T-cell (primary cell): ENCODE measurements at regions not wholly inside any gene's neighbourhood (a gene's known extent, or its start where the extent isn't known, plus 50 kb on each side); places are given as distances from the start of the nearest gene placed in this dataset.

Experiments used
- ATAC-seq, 4 experiments: fragments of 200-7000 bp in 3 of 4; fragments of 150-1000 bp in 1 of 4; cut with Tn5 transposase; replicated peaks in 1 of 4; 1 replicate in 3 of 4; 2 replicates in 1 of 4; pipeline ENCODE4 v1.10.0; 2021; ENCODE audit warnings: moderate library complexity in 3 of 4, mild to moderate bottlenecking in 2 of 4, moderate number of reproducible peaks in 1 of 4
- CTCF ChIA-PET, 2 donors: fragments of 300-600 bp; sonication (Branson Sonifier 250); formaldehyde crosslinking; loops; one replicate each; lab custom pipeline; 2022; ENCODE audit warnings: antibody characterized with exemption in 2 of 2; lab: Charles Lee
- POLR2A ChIA-PET, 2 donors: fragments of 300-600 bp; sonication (Branson Sonifier 250); formaldehyde crosslinking; loops; one replicate each; lab custom pipeline; 2022; ENCODE audit warnings: antibody characterized with exemption in 2 of 2; lab: Charles Lee
- DNase-seq, 35 experiments: peaks; one replicate each; pipeline versions ENCODE4 v3.0.0 to v3.0.0-alpha.2; 2013 to 2023
- H3K27ac ChIP-seq: one replicate; pipeline ENCODE4 v1.5.1; 2013; ENCODE audit warnings: low read length
- H3K27me3 ChIP-seq, 2 experiments: replicated peaks in 1 of 2; 1 replicate in 1 of 2; 2 replicates in 1 of 2; pipeline versions ENCODE4 v1.6.1 to v1.7.0; 2013; ENCODE audit warnings: low read length in 1 of 2, mixed read lengths in 1 of 2; ENCODE audit not compliant: control insufficient read depth in 2 of 2, insufficient read depth in 2 of 2; ENCODE audit errors: extremely low read depth in 1 of 2
- H3K36me3 ChIP-seq, 2 donors: 1 replicate in 1 of 2; 2 replicates in 1 of 2; pipeline versions ENCODE4 v1.6.1 to v1.7.0; 2013; ENCODE audit warnings: low read length in 1 of 2; ENCODE audit not compliant: control insufficient read depth in 2 of 2, insufficient read depth in 1 of 2; ENCODE audit errors: extremely low read depth in 1 of 2
- H3K4me1 ChIP-seq, 2 experiments: 1 replicate in 1 of 2; 2 replicates in 1 of 2; pipeline versions ENCODE4 v1.6.1 to v1.7.0; 2013; ENCODE audit warnings: low read length in 2 of 2, mixed read lengths in 1 of 2; ENCODE audit not compliant: insufficient read depth in 2 of 2, control insufficient read depth in 1 of 2; ENCODE audit errors: extremely low read depth in 1 of 2
- H3K4me3 ChIP-seq, 2 donors: 1 replicate in 1 of 2; 2 replicates in 1 of 2; pipeline versions ENCODE4 v1.5.1 to v1.7.0; 2013; ENCODE audit warnings: mild to moderate bottlenecking in 2 of 2, low read length in 1 of 2, moderate library complexity in 1 of 2; ENCODE audit not compliant: control insufficient read depth in 1 of 2; ENCODE audit errors: extremely low read depth in 1 of 2
- H3K9me3 ChIP-seq: 2 replicates; pipeline ENCODE4 v1.7.0; 2013
- H3K27ac Mint-ChIP-seq, 2 donors: one replicate each; pipeline ENCODE4 v1.8.0; 2020 to 2021; ENCODE audit warnings: mild to moderate bottlenecking in 2 of 2, mixed read lengths in 2 of 2
- H3K27me3 Mint-ChIP-seq, 2 donors: one replicate each; pipeline ENCODE4 v1.8.0; 2021 to 2022; ENCODE audit warnings: mixed read lengths in 2 of 2
- H3K36me3 Mint-ChIP-seq: one replicate; pipeline ENCODE4 v1.8.0; 2021; ENCODE audit warnings: mixed read lengths
- H3K4me1 Mint-ChIP-seq, 3 donors: one replicate each; pipeline ENCODE4 v1.8.0; 2020 to 2022; ENCODE audit warnings: mixed read lengths in 3 of 3, mild to moderate bottlenecking in 1 of 3
- H3K4me3 Mint-ChIP-seq, 3 donors: one replicate each; pipeline ENCODE4 v1.8.0; 2020 to 2022; ENCODE audit warnings: mild to moderate bottlenecking in 3 of 3, mixed read lengths in 3 of 3, moderate library complexity in 3 of 3
- H3K9me3 Mint-ChIP-seq, 3 donors: one replicate each; pipeline ENCODE4 v1.8.0; 2020 to 2022; ENCODE audit warnings: mixed read lengths in 3 of 3
- WGBS: methylation state at CpG from one replicate; pipeline ENCODE4 v1.1.5; 2013; ENCODE audit warnings: missing lambda C conversion rate; ENCODE audit not compliant: insufficient coverage; 5-methylcytosine and 5-hydroxymethylcytosine counted together

DNA sequence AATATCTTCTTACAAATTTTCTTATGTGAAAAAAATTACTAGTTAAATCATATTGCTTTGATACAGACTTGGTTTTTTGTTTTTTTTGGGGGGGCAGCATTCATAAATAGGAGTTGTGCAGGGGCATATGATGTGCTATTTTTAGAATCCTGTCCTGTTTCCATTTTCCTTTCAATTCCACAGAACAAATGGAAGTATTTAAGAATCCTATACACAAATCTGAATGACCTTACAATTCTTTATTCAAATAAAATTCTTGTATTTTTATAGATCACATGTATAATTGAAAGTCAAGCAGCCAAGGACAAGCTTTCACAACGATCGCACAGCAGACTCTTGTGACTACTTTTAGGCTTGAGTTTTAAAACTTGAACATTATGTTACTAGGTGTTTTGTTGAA lies 523.9 kb downstream of the ANKRD50 start:
- ATAC-seq (no peak), DNase-seq (no peak)
- H3K36me3 Mint-ChIP-seq: no peaks in the 10 kb centered on the region
- no peaks in the 10 kb centered on the region for H3K36me3 ChIP-seq
- H3K27ac Mint-ChIP-seq: no peak overlapping the region
- CTCF ChIA-PET: no interaction called here
- whole genome bisulfite sequencing: no CpG with 5 or more reads among the region's 2 CpGs
- H3K4me1 Mint-ChIP-seq: no peaks in the 10 kb centered on the region
- H3K9me3 ChIP-seq: no peaks in the 10 kb centered on the region
- no peaks in the 10 kb centered on the region for H3K27me3 Mint-ChIP-seq
- POLR2A ChIA-PET: no interaction called here
- H3K4me3 Mint-ChIP-seq: no peak overlapping the region
- H3K4me3 ChIP-seq: no peak overlapping the region
- no peaks in the 10 kb centered on the region for H3K27me3 ChIP-seq
- H3K4me1 ChIP-seq: no peaks in the 10 kb centered on the region
- no peak overlapping the region for H3K27ac ChIP-seq
- H3K9me3 Mint-ChIP-seq: peaks cover 3 to 17% (median 12%) of the 10 kb centered on the region in 3 donors

DNA sequence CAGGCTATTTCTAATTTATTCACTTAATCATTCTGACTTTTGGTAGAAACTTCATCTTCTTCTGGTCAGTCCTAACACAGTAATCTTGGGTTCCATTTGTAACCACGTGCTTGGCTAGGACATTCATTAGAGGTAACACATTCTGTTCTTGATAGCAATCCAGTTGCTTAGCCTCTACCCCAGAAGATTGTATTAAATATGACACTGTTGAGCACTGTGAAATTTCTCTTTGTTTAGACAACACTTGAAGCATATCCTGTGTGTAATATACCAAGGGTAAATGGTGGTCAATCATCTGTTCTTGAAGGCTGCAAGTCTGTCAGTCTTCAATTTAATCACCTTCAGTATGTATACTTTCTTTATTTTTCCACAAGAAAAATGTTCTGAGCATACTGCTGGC lies 523.0 kb downstream of the ANKRD50 start:
- CTCF ChIA-PET: no interaction called here
- Histone ChIP-seq H3K4me3 (no peak overlapping the region), H3K9me3 (no peaks in the 10 kb centered on the region), H3K27ac (no peak overlapping the region), H3K4me1 (no peaks in the 10 kb centered on the region), H3K27me3 (no peaks in the 10 kb centered on the region), H3K36me3 (no peaks in the 10 kb centered on the region)
- Mint-ChIP-seq H3K27ac (no peak overlapping the region), H3K4me1 (no peaks in the 10 kb centered on the region), H3K36me3 (no peaks in the 10 kb centered on the region), H3K4me3 (no peak overlapping the region), H3K9me3 (peaks cover 3 to 18% (median 12%) of the 10 kb centered on the region in 3 donors), H3K27me3 (no peaks in the 10 kb centered on the region)
- DNase-seq (no peak), ATAC-seq (no peak)
- POLR2A ChIA-PET: no interaction called here
- WGBS: 40% methylated on average over 1 of the region's 1 CpG

DNA sequence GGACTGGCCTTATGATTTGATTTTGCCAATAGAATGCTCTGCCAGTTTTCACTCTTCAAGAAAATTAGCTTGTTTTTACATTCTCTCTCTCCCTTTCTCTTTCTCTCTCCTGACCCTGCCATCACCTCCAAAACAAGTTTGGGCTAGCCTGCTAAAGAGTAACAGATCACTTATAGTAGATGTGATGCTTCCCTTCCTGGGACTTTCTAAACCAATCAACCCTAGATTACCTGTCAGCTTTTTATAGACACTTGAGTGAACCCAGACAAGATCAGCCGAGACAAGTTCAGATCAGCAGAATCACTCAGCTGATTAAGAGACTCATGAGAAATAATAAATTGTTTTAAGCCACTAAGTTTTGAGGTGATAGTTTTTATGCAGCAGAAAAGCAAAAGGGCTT lies 521.2 kb downstream of the ANKRD50 start:
- Histone ChIP-seq H3K27me3 (no peaks in the 10 kb centered on the region), H3K36me3 (no peaks in the 10 kb centered on the region), H3K27ac (no peak overlapping the region), H3K4me3 (no peak overlapping the region), H3K9me3 (no peaks in the 10 kb centered on the region), H3K4me1 (no peaks in the 10 kb centered on the region)
- H3K4me3 Mint-ChIP-seq: no peak overlapping the region
- ATAC-seq: no peak
- no peaks in the 10 kb centered on the region for H3K4me1 Mint-ChIP-seq
- DNase-seq: no peak
- no CpG with 5 or more reads among the region's 1 CpG for WGBS
- H3K9me3 Mint-ChIP-seq: peaks cover 13 to 27% (median 16%) of the 10 kb centered on the region in 3 donors
- ChIA-PET POLR2A (interaction anchor here in 1 of 2 donors (0.5 to 0.6 kb wide), 2 partner anchors 118 to 244 kb away, joined by 3 to 4 read pairs; no protein-coding TSS in a partner anchor), CTCF (no interaction called here)
- H3K27me3 Mint-ChIP-seq: no peaks in the 10 kb centered on the region
- H3K36me3 Mint-ChIP-seq: no peaks in the 10 kb centered on the region
- H3K27ac Mint-ChIP-seq: no peak overlapping the region

DNA sequence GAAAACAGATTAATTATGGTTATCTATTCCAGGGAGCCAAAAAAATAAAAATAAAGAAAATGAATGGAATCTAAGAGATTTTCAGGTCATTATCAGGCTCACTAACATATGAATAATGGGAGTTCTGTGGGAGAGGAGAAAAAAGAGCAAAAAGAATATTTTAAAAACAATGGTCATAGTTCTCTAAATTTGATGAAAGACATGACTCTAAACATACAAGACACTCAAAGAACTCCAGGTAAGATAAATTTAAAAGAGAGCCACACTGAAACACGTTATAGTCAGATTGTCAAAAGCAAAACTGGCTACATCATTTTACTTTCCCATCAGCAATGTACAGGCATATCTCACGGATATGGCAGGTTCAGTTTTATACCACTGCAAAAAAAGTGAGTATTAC lies 520.0 kb downstream of the ANKRD50 start:
- ATAC-seq: no peak
- H3K4me1 ChIP-seq: no peaks in the 10 kb centered on the region
- Mint-ChIP-seq H3K4me1 (no peaks in the 10 kb centered on the region), H3K9me3 (peaks cover 16 to 31% (median 17%) of the 10 kb centered on the region in 3 donors), H3K4me3 (no peak overlapping the region), H3K36me3 (no peaks in the 10 kb centered on the region), H3K27me3 (no peaks in the 10 kb centered on the region), H3K27ac (no peak overlapping the region)
- H3K27ac ChIP-seq: no peak overlapping the region
- H3K9me3 ChIP-seq: no peaks in the 10 kb centered on the region
- no CpG with 5 or more reads among the region's 2 CpGs for WGBS
- H3K36me3 ChIP-seq: no peaks in the 10 kb centered on the region
- H3K4me3 ChIP-seq: no peak overlapping the region
- POLR2A ChIA-PET: no interaction called here
- CTCF ChIA-PET: no interaction called here
- no peak for DNase-seq
- no peaks in the 10 kb centered on the region for H3K27me3 ChIP-seq

DNA sequence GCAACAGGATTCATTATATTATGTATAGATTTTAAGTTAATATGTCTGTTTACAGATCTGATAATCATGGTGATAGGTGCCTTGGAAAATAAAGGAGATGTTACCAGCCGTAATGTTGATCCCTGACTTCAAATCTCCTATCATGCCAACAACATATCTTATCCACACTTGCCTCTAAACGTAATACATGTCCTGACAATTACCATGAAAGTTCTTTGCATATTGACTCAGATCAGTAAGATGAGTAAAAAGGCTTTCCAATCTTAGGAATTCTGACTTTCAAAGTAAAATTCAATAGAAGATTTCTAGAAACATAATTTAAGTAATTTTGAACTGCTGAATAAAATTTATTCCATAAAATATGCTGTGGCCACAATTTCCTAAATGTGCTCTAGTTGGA lies 513.3 kb downstream of the ANKRD50 start:
- no peaks in the 10 kb centered on the region for H3K4me1 Mint-ChIP-seq
- no peaks in the 10 kb centered on the region for H3K36me3 Mint-ChIP-seq
- no peak for DNase-seq
- H3K4me3 Mint-ChIP-seq: no peak overlapping the region
- Histone ChIP-seq H3K36me3 (no peaks in the 10 kb centered on the region), H3K9me3 (no peaks in the 10 kb centered on the region), H3K4me1 (no peaks in the 10 kb centered on the region), H3K27ac (no peak overlapping the region), H3K27me3 (no peaks in the 10 kb centered on the region), H3K4me3 (no peak overlapping the region)
- no CpG with 5 or more reads among the region's 2 CpGs for WGBS
- no peaks in the 10 kb centered on the region for H3K27me3 Mint-ChIP-seq
- H3K27ac Mint-ChIP-seq: no peak overlapping the region
- POLR2A ChIA-PET: no interaction called here
- peaks cover 4 to 18% (median 13%) of the 10 kb centered on the region in 3 donors for H3K9me3 Mint-ChIP-seq
- CTCF ChIA-PET: no interaction called here
- no peak for ATAC-seq

DNA sequence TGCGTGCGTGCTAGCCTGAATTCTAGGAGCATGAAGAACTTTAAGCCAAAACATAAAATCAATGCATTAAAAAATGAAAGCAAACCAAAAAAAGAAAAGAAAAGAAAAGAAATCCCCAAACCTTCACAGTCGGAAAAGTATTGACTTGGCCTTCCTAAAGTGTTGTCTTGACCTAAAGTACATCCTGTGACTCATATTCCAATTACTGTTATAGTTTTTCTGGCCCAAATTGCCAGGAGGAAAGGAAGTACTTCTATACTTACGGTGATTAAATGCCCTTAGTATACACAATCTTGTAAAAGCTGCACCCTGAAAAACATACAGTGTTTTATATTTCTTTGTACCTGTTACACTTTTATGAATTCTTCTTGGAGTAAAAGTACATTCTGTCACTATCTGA lies 512.8 kb downstream of the ANKRD50 start:
- Mint-ChIP-seq H3K27me3 (no peaks in the 10 kb centered on the region), H3K4me3 (no peak overlapping the region), H3K4me1 (no peaks in the 10 kb centered on the region), H3K27ac (no peak overlapping the region), H3K36me3 (no peaks in the 10 kb centered on the region), H3K9me3 (peaks cover 4 to 15% (median 13%) of the 10 kb centered on the region in 3 donors)
- ChIA-PET POLR2A (interaction anchor here in 1 of 2 donors (0.6 kb wide), 1 partner anchor 1741 kb away, joined by 3 read pairs; no protein-coding TSS in a partner anchor), CTCF (no interaction called here)
- Histone ChIP-seq H3K9me3 (no peaks in the 10 kb centered on the region), H3K36me3 (no peaks in the 10 kb centered on the region), H3K4me1 (no peaks in the 10 kb centered on the region), H3K4me3 (no peak overlapping the region), H3K27ac (no peak overlapping the region), H3K27me3 (no peaks in the 10 kb centered on the region)
- no CpG with 5 or more reads among the region's 4 CpGs for WGBS
- DNase-seq (no peak), ATAC-seq (no peak)

DNA sequence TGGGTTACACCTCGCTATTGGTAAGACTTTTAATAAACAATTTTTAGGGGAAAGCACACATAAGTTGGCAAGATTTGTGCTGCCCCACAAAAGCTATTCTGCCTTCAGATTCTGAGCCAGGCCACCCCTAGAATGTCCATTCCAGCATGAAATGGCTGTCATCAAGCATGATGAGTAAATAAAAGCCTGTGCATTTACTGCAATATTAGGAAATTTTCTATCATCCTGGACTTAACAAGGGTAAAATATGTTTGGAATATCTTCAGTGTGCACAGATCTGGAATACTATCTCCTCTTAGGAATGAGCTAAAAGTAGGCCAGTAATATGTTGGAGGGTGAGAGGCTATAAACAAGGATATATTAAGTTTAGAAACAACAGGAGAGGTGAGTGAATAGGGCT lies 510.9 kb downstream of the ANKRD50 start:
- ChIA-PET POLR2A (no interaction called here), CTCF (no interaction called here)
- Mint-ChIP-seq H3K4me3 (no peak overlapping the region), H3K9me3 (peaks cover 0 to 6% (median 2%) of the 10 kb centered on the region in 3 donors), H3K27me3 (no peaks in the 10 kb centered on the region), H3K27ac (no peak overlapping the region), H3K4me1 (no peaks in the 10 kb centered on the region), H3K36me3 (no peaks in the 10 kb centered on the region)
- DNase-seq (no peak), ATAC-seq (no peak)
- H3K9me3 ChIP-seq: no peaks in the 10 kb centered on the region
- H3K4me3 ChIP-seq: no peak overlapping the region
- H3K27me3 ChIP-seq: no peaks in the 10 kb centered on the region
- no peak overlapping the region for H3K27ac ChIP-seq
- no CpG with 5 or more reads among the region's 1 CpG for WGBS
- no peaks in the 10 kb centered on the region for H3K4me1 ChIP-seq
- H3K36me3 ChIP-seq: no peaks in the 10 kb centered on the region
